ENCODE measurements at regions not wholly inside any gene's neighbourhood (a gene's known extent, or its start where the extent isn't known, plus 50 kb on each side); places are given as distances from the start of the nearest gene placed in this dataset.
"Not testable (repeated sequence)": the region's sequence is repeated elsewhere in the genome, so short reads cannot be mapped to it uniquely, and the experiment has no call there.

- DNase-seq (ENCODE audit: extremely low read depth, low read depth, low spot score): no peak
Measured at GRCh38 chr13:79191501-79191900, 214.6 kb downstream of the RBM26 start.

- no peak for DNase-seq (ENCODE audit: extremely low read depth, low read depth, low spot score)
Measured at GRCh38 chr13:79190932-79191331, 215.1 kb downstream of the RBM26 start.

- no peak for DNase-seq (ENCODE audit: extremely low read depth, low read depth, low spot score)
Measured at GRCh38 chr13:79187917-79188690, 218.0 kb downstream of the RBM26 start.

- DNase-seq (ENCODE audit: extremely low read depth, low read depth, low spot score): no peak
Measured at GRCh38 chr13:79185580-79185979, 220.5 kb downstream of the RBM26 start.

GRCh38 chr13:79183231-79183630 is 222.8 kb downstream of the RBM26 start:
- no peak for DNase-seq (ENCODE audit: extremely low read depth, low read depth, low spot score)

GRCh38 chr13:79173691-79174090 is 232.4 kb downstream of the RBM26 start:
- not testable (repeated sequence) for DNase-seq (ENCODE audit: extremely low read depth, low read depth, low spot score)

GRCh38 chr13:79172924-79173323 is 233.1 kb downstream of the RBM26 start:
- DNase-seq (ENCODE audit: extremely low read depth, low read depth, low spot score): not testable (repeated sequence)

GRCh38 chr13:79171141-79172061 is 234.7 kb downstream of the RBM26 start:
- no peak for DNase-seq (ENCODE audit: extremely low read depth, low read depth, low spot score)

GRCh38 chr13:79160818-79161217 is 245.2 kb downstream of the RBM26 start:
- no peak for DNase-seq (ENCODE audit: extremely low read depth, low read depth, low spot score)

- no peak for DNase-seq (ENCODE audit: extremely low read depth, low read depth, low spot score)
Measured at GRCh38 chr13:79155883-79156282, 250.2 kb downstream of the RBM26 start.

- no peak for DNase-seq (ENCODE audit: extremely low read depth, low read depth, low spot score)
Measured at GRCh38 chr13:79149210-79149609, 256.8 kb downstream of the RBM26 start.

- DNase-seq (ENCODE audit: extremely low read depth, low read depth, low spot score): no peak
Measured at GRCh38 chr13:79141082-79141481, 265.0 kb downstream of the RBM26 start.

- DNase-seq (ENCODE audit: extremely low read depth, low read depth, low spot score): no peak
Measured at GRCh38 chr13:79128158-79128557, 277.9 kb downstream of the RBM26 start.

GRCh38 chr13:79126706-79127105 is 279.3 kb downstream of the RBM26 start:
- no peak for DNase-seq (ENCODE audit: extremely low read depth, low read depth, low spot score)

GRCh38 chr13:79124183-79124582 is 281.9 kb downstream of the RBM26 start:
- DNase-seq (ENCODE audit: extremely low read depth, low read depth, low spot score): no peak

GRCh38 chr13:79121286-79121685 is 284.8 kb downstream of the RBM26 start:
- DNase-seq (ENCODE audit: extremely low read depth, low read depth, low spot score): no peak

GRCh38 chr13:79119578-79120107 is 286.4 kb downstream of the RBM26 start:
- DNase-seq (ENCODE audit: extremely low read depth, low read depth, low spot score): no peak

GRCh38 chr13:79112016-79112415 is 294.0 kb downstream of the RBM26 start:
- DNase-seq (ENCODE audit: extremely low read depth, low read depth, low spot score): no peak

- no peak for DNase-seq (ENCODE audit: extremely low read depth, low read depth, low spot score)
Measured at GRCh38 chr13:79108914-79109643, 297.0 kb downstream of the RBM26 start.

GRCh38 chr13:79098596-79098995 is 307.5 kb downstream of the RBM26 start:
- DNase-seq (ENCODE audit: extremely low read depth, low read depth, low spot score): no peak

- no peak for DNase-seq (ENCODE audit: extremely low read depth, low read depth, low spot score)
Measured at GRCh38 chr13:79097201-79097600, 308.9 kb downstream of the RBM26 start.

Measured in glomerular endothelial cell (primary cell).